Vagina (tissue), 2 donors: ENCODE measurements at regions not wholly inside any gene's neighbourhood (a gene's known extent, or its start where the extent isn't known, plus 50 kb on each side); places are given as distances from the start of the nearest gene placed in this dataset.

Experiments
- CTCF ChIP-seq, 3 experiments: fragments of 450-650 bp in 2 of 3; fragments of 200-600 bp in 1 of 3; sonication (generic) in 1 of 3; IDR thresholded peaks; one replicate each; pipeline ENCODE4 v1.5.1; 2017 to 2019; ENCODE audit warnings: antibody characterized with exemption in 3 of 3, mild to moderate bottlenecking in 2 of 3, moderate library complexity in 2 of 3
- POLR2A ChIP-seq, 2 donors: fragments of 450-650 bp; IDR thresholded peaks; one replicate each; pipeline ENCODE4 v1.6.1; 2017; ENCODE audit warnings: antibody characterized with exemption in 2 of 2, mild to moderate bottlenecking in 2 of 2, moderate library complexity in 2 of 2
- POLR2AphosphoS5 ChIP-seq, 2 donors: sonication (generic); formaldehyde crosslinking; IDR thresholded peaks; one replicate each; pipeline ENCODE4 v1.9.0; 2017; ENCODE audit warnings: antibody characterized with exemption in 2 of 2, mild to moderate bottlenecking in 2 of 2, low read depth in 1 of 2; ENCODE audit not compliant: insufficient read depth in 1 of 2

- no peak for TF ChIP-seq POLR2A (IDR thresholded peaks at IDR 0.05)
- no peak for TF ChIP-seq CTCF (IDR thresholded peaks at IDR 0.05)
- no peak for TF ChIP-seq POLR2AphosphoS5 (IDR thresholded peaks at IDR 0.05; ENCODE audit: insufficient read depth in 1 of 2, low read depth in 1 of 2)
Observed at GRCh38 chrX:151821226-151821625, 86.7 kb downstream of the CNGA2 start.
